CD14-positive monocyte (primary cell): ENCODE measurements at regions not wholly inside any gene's neighbourhood (a gene's known extent, or its start where the extent isn't known, plus 50 kb on each side); places are given as distances from the start of the nearest gene placed in this dataset.
A peak's percentile ranks its signal among the peaks of the same experiment; 100 is the strongest.

ENCODE experiments used
- DNase-seq, 3 donors: peaks; one replicate each; pipeline ENCODE4 v3.0.0-alpha.2; 2011 to 2022
- H2AFZ ChIP-seq: 2 replicates; pipeline ENCODE4 v1.6.0; 2012; ENCODE audit warnings: mild to moderate bottlenecking, low read depth, low read length, inconsistent platforms; ENCODE audit not compliant: insufficient read depth, poor library complexity, severe bottlenecking
- H3K27ac ChIP-seq, 2 donors: 1 replicate in 1 of 2; 2 replicates in 1 of 2; pipeline ENCODE4 v1.5.1; 2012 to 2013; ENCODE audit warnings: low read length in 2 of 2, control low read depth in 1 of 2, inconsistent platforms in 1 of 2, low read depth in 1 of 2, mild to moderate bottlenecking in 1 of 2
- H3K27me3 ChIP-seq, 2 donors: one replicate each; pipeline versions ENCODE4 v1.6.0 to v1.6.1; 2011 to 2013; ENCODE audit warnings: low read length in 2 of 2; ENCODE audit not compliant: control insufficient read depth in 2 of 2, insufficient read depth in 2 of 2
- H3K36me3 ChIP-seq, 2 donors: replicated peaks in 1 of 2; 1 replicate in 1 of 2; 2 replicates in 1 of 2; pipeline versions ENCODE4 v1.5.1 to v1.6.1; 2012 to 2013; ENCODE audit warnings: low read length in 2 of 2, control low read depth in 1 of 2, inconsistent platforms in 1 of 2, mild to moderate bottlenecking in 1 of 2; ENCODE audit not compliant: insufficient read depth in 2 of 2, control insufficient read depth in 1 of 2
- H3K4me1 ChIP-seq, 2 donors: 1 replicate in 1 of 2; 2 replicates in 1 of 2; pipeline versions ENCODE4 v1.5.1 to v1.6.1; 2012 to 2013; ENCODE audit warnings: low read length in 2 of 2, control low read depth in 1 of 2, inconsistent platforms in 1 of 2, mild to moderate bottlenecking in 1 of 2, moderate library complexity in 1 of 2; ENCODE audit not compliant: insufficient read depth in 2 of 2, control insufficient read depth in 1 of 2
- H3K4me2 ChIP-seq: replicated peaks from 2 replicates; pipeline ENCODE3; 2012; ENCODE audit warnings: low read length, moderate library complexity, mild to moderate bottlenecking; ENCODE audit not compliant: poor library complexity, severe bottlenecking; ENCODE audit errors: extremely low read depth
- H3K4me3 ChIP-seq, 3 experiments: fragments of 200-600 bp in 1 of 3; sonication (generic) in 1 of 3; replicated peaks in 1 of 3; 1 replicate in 2 of 3; 2 replicates in 1 of 3; pipeline ENCODE4 v1.5.1; 2011 to 2013; ENCODE audit warnings: low read length in 3 of 3, mild to moderate bottlenecking in 3 of 3, control low read depth in 2 of 3, low read depth in 2 of 3, inconsistent platforms in 1 of 3, moderate library complexity in 1 of 3
- H3K79me2 ChIP-seq: 2 replicates; pipeline ENCODE4 v1.6.0; 2012; ENCODE audit warnings: mild to moderate bottlenecking, control low read depth, inconsistent platforms, low read length, moderate library complexity; ENCODE audit not compliant: insufficient read depth
- H3K9ac ChIP-seq: 2 replicates; pipeline ENCODE4 v1.6.0; 2017; ENCODE audit warnings: low read length, mild to moderate bottlenecking; ENCODE audit not compliant: insufficient read depth, poor library complexity, severe bottlenecking
- H3K9me3 ChIP-seq, 2 donors: replicated peaks in 1 of 2; 1 replicate in 1 of 2; 2 replicates in 1 of 2; pipeline versions ENCODE4 v1.5.1 to v1.6.1; 2012 to 2013; ENCODE audit warnings: low read length in 2 of 2, control low read depth in 1 of 2; ENCODE audit not compliant: control insufficient read depth in 1 of 2, insufficient read depth in 1 of 2
- H4K20me1 ChIP-seq: 2 replicates; pipeline ENCODE4 v1.6.0; 2012; ENCODE audit warnings: mild to moderate bottlenecking, low read length, control low read depth, moderate library complexity; ENCODE audit not compliant: insufficient read depth
- H3K27ac Mint-ChIP-seq, 7 donors: one replicate each; pipeline ENCODE4 v1.8.0; 2020; ENCODE audit warnings: mild to moderate bottlenecking in 7 of 7, mixed read lengths in 7 of 7, moderate library complexity in 6 of 7, inconsistent platforms in 2 of 7
- H3K27me3 Mint-ChIP-seq, 3 donors: one replicate each; pipeline ENCODE4 v1.8.0; 2021 to 2022; ENCODE audit warnings: low read depth in 3 of 3, mild to moderate bottlenecking in 3 of 3, mixed read lengths in 3 of 3, moderate library complexity in 3 of 3, inconsistent platforms in 1 of 3
- H3K36me3 Mint-ChIP-seq, 2 donors: one replicate each; pipeline ENCODE4 v1.8.0; 2020; ENCODE audit warnings: mixed read lengths in 2 of 2, inconsistent platforms in 1 of 2, mild to moderate bottlenecking in 1 of 2
- H3K4me1 Mint-ChIP-seq: one replicate; pipeline ENCODE4 v1.8.0; 2020; ENCODE audit warnings: mild to moderate bottlenecking, mixed read lengths
- H3K4me3 Mint-ChIP-seq, 2 donors: one replicate each; pipeline ENCODE4 v1.8.0; 2020; ENCODE audit warnings: mild to moderate bottlenecking in 2 of 2, mixed read lengths in 2 of 2, moderate library complexity in 1 of 2
- H3K9me3 Mint-ChIP-seq, 7 donors: one replicate each; pipeline ENCODE4 v1.8.0; 2020 to 2022; ENCODE audit warnings: mixed read lengths in 7 of 7, mild to moderate bottlenecking in 6 of 7, moderate library complexity in 6 of 7, inconsistent platforms in 2 of 7
- WGBS: methylation state at CpG from one replicate; pipeline ENCODE4 v1.1.5; 2013; ENCODE audit warnings: missing lambda C conversion rate; ENCODE audit not compliant: insufficient coverage; 5-methylcytosine and 5-hydroxymethylcytosine counted together
- intact Hi-C, 2 donors: fragments of 100-400 bp; cut with micrococcal nuclease; formaldehyde crosslinking; loops; one replicate each; pipeline versions ENCODE4 v1.15.0 to v1.15.1; 2023
- TF ChIP-seq, protein P1 (sequence below): fragments of 200-600 bp; IDR thresholded peaks from one replicate; pipeline ENCODE4 v1.8.0; 2022; ENCODE audit warnings: antibody characterized with exemption, mild to moderate bottlenecking

DNA sequence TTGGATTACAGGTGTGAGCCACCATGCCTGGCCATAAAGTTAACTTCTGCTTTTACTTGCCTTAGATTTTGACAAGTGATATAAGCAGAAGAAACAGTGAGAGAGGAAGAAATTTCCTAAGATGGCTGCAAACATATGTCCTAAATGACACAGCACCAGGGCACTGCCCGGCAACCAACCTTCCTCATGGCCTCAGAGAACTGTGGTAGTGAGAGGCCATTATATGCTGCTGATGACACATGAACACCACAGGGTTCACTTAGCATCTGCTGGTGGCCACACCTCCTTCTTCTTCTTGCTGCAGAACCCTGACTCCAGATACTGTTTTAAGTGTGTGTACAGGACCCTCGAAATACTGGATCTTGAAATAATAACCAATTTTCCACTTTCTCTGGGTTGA, 88.2 kb downstream of the KCTD12 start:
- Mint-ChIP-seq H3K27me3 (no peaks in the 10 kb centered on the region), H3K27ac (peak overlapping the region; percentile 83 to 95 (median 88)), H3K4me3 (no peak overlapping the region), H3K9me3 (peaks cover 0 to 6% (median 0%) of the 10 kb centered on the region in 7 donors), H3K4me1 (peaks cover 34% of the 10 kb centered on the region), H3K36me3 (peaks cover 0 to 6% of the 10 kb centered on the region in 2 donors)
- H2AFZ ChIP-seq = no peak overlapping the region
- H3K4me2 ChIP-seq = no peak overlapping the region
- peak; percentile 80 to 88 (median 87) for DNase-seq
- no CpG with 5 or more reads among the region's 2 CpGs for WGBS
- H3K9ac ChIP-seq = no peak overlapping the region
- no peaks in the 10 kb centered on the region for H3K36me3 ChIP-seq
- intact Hi-C loops = loop anchor here (5.0 to 10.0 kb wide), 4 partner anchors 51 to 133 kb away; partner anchors contain the start of gene KCTD12 (in 1 of the 2)
- no peaks in the 10 kb centered on the region for H4K20me1 ChIP-seq
- no peaks in the 10 kb centered on the region for H3K79me2 ChIP-seq
- no peak overlapping the region for H3K4me3 ChIP-seq
- H3K27ac ChIP-seq = peak overlapping the region; percentile 31 to 51
- H3K4me1 ChIP-seq = peaks cover 37 to 38% of the 10 kb centered on the region in 2 donors
- H3K9me3 ChIP-seq = no peaks in the 10 kb centered on the region
- TF ChIP-seq, protein P1, sequence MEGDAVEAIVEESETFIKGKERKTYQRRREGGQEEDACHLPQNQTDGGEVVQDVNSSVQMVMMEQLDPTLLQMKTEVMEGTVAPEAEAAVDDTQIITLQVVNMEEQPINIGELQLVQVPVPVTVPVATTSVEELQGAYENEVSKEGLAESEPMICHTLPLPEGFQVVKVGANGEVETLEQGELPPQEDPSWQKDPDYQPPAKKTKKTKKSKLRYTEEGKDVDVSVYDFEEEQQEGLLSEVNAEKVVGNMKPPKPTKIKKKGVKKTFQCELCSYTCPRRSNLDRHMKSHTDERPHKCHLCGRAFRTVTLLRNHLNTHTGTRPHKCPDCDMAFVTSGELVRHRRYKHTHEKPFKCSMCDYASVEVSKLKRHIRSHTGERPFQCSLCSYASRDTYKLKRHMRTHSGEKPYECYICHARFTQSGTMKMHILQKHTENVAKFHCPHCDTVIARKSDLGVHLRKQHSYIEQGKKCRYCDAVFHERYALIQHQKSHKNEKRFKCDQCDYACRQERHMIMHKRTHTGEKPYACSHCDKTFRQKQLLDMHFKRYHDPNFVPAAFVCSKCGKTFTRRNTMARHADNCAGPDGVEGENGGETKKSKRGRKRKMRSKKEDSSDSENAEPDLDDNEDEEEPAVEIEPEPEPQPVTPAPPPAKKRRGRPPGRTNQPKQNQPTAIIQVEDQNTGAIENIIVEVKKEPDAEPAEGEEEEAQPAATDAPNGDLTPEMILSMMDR = no peak
- no peaks in the 10 kb centered on the region for H3K27me3 ChIP-seq

GRCh38 chr13:76797361-76797760, 88.8 kb downstream of the KCTD12 start:
- no peaks in the 10 kb centered on the region for H3K79me2 ChIP-seq
- peak overlapping the region; percentile 31 to 51 for H3K27ac ChIP-seq
- Mint-ChIP-seq H3K4me1 (peaks cover 35% of the 10 kb centered on the region), H3K27ac (peak overlapping the region in 2 of 7 donors; percentile 50 to 86), H3K36me3 (peaks cover 0 to 6% of the 10 kb centered on the region in 2 donors), H3K27me3 (no peaks in the 10 kb centered on the region), H3K9me3 (peaks cover 0 to 5% (median 0%) of the 10 kb centered on the region in 7 donors), H3K4me3 (no peak overlapping the region)
- no peak overlapping the region for H3K9ac ChIP-seq
- H3K36me3 ChIP-seq = no peaks in the 10 kb centered on the region
- H3K9me3 ChIP-seq = no peaks in the 10 kb centered on the region
- intact Hi-C loops = loop anchor here (5.0 to 10.0 kb wide), 4 partner anchors 50 to 133 kb away; partner anchors contain the start of gene KCTD12 (in 1 of the 2)
- H3K4me3 ChIP-seq = no peak overlapping the region
- no peak overlapping the region for H3K4me2 ChIP-seq
- no peak overlapping the region for H2AFZ ChIP-seq
- no peak for DNase-seq
- peaks cover 37 to 38% of the 10 kb centered on the region in 2 donors for H3K4me1 ChIP-seq
- TF ChIP-seq, protein P1 = no peak
- WGBS = no CpG with 5 or more reads among the region's 5 CpGs
- H3K27me3 ChIP-seq = no peaks in the 10 kb centered on the region
- H4K20me1 ChIP-seq = no peaks in the 10 kb centered on the region
